Left ventricle myocardium inferior (tissue), 1 donor: ENCODE measurements at regions not wholly inside any gene's neighbourhood (a gene's known extent, or its start where the extent isn't known, plus 50 kb on each side); places are given as distances from the start of the nearest gene placed in this dataset.

Source experiments
- DNase-seq: peaks from one replicate; pipeline ENCODE4 v3.0.0-alpha.2; 2020
- H3K27ac ChIP-seq: fragments of 200-600 bp; replicated peaks from 2 replicates; pipeline ENCODE4 v1.8.0; 2021
- H3K27me3 ChIP-seq: fragments of 200-600 bp; 2 replicates; pipeline ENCODE4 v1.8.0; 2021; ENCODE audit warnings: low read depth
- H3K36me3 ChIP-seq: fragments of 200-600 bp; 2 replicates; pipeline ENCODE4 v1.8.0; 2021
- H3K4me1 ChIP-seq: fragments of 200-600 bp; 2 replicates; pipeline ENCODE4 v1.8.0; 2021
- H3K4me3 ChIP-seq: fragments of 200-600 bp; 2 replicates; pipeline ENCODE4 v1.8.0; 2021; ENCODE audit warnings: mild to moderate bottlenecking, moderate library complexity
- H3K9me3 ChIP-seq: fragments of 200-600 bp; replicated peaks from 2 replicates; pipeline ENCODE4 v1.8.0; 2021
- intact Hi-C: fragments of 100-400 bp; cut with micrococcal nuclease; formaldehyde crosslinking; loops from one replicate; pipeline ENCODE4 v1.11.0; 2022
- TF ChIP-seq, protein P1 (sequence below): fragments of 200-600 bp; IDR thresholded peaks from 2 replicates; pipeline ENCODE4 v1.8.0; 2021; ENCODE audit warnings: antibody characterized with exemption, mild to moderate bottlenecking, borderline replicate concordance
- donor health status: DM: no; HTN: yes; CAD: no; lungs with severe emphysema.

DNA sequence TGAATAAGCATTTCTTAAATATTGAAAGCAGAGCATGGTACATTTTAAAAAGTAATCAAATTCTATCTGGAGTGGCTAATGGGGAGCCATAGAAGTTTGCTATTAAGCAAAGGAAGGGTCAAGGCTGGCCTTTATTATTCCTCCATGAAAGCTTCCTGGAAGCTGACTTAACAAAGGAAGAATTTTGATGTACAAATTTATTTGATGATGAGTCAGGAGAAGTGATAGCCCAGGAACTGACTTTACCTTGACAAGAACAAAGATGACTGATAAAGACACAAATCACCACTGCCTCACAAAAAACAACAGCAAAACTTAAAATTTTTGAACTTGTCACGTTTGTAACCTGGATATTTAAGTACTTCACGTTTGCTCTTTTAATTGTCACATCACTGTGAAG lies 872.1 kb downstream of the PCDH7 start:
- Histone ChIP-seq H3K27ac (no peak overlapping the region), H3K36me3 (no peaks in the 10 kb centered on the region), H3K4me1 (no peaks in the 10 kb centered on the region), H3K4me3 (no peak overlapping the region), H3K27me3 (no peaks in the 10 kb centered on the region), H3K9me3 (no peaks in the 10 kb centered on the region)
- TF ChIP-seq, protein P1, sequence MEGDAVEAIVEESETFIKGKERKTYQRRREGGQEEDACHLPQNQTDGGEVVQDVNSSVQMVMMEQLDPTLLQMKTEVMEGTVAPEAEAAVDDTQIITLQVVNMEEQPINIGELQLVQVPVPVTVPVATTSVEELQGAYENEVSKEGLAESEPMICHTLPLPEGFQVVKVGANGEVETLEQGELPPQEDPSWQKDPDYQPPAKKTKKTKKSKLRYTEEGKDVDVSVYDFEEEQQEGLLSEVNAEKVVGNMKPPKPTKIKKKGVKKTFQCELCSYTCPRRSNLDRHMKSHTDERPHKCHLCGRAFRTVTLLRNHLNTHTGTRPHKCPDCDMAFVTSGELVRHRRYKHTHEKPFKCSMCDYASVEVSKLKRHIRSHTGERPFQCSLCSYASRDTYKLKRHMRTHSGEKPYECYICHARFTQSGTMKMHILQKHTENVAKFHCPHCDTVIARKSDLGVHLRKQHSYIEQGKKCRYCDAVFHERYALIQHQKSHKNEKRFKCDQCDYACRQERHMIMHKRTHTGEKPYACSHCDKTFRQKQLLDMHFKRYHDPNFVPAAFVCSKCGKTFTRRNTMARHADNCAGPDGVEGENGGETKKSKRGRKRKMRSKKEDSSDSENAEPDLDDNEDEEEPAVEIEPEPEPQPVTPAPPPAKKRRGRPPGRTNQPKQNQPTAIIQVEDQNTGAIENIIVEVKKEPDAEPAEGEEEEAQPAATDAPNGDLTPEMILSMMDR = no peak
- DNase-seq = no peak
- intact Hi-C loops = no loop called here

DNA sequence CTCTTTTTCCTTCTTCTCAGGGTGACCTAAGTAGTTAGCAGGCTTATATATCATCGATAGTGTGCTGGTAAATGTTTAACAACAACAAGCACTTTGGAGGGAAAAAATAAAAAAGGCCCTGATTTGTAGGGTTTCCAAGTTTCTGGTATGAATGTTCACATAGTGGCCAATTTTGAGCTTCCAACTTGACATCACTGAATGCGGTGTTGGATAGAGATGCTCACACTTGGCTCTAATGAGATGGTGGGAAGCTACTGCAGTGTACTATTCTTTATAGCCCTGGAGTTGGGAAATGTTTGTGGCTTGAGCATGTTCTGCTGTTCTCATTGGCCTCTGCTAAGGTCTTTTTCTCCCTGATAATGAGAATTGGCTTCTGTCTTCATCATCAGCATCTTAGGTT lies 875.3 kb downstream of the PCDH7 start:
- Histone ChIP-seq H3K27me3 (no peaks in the 10 kb centered on the region), H3K9me3 (no peaks in the 10 kb centered on the region), H3K4me1 (no peaks in the 10 kb centered on the region), H3K27ac (no peak overlapping the region), H3K4me3 (no peak overlapping the region), H3K36me3 (no peaks in the 10 kb centered on the region)
- DNase-seq = no peak
- TF ChIP-seq, protein P1 = no peak
- intact Hi-C loops = no loop called here

DNA sequence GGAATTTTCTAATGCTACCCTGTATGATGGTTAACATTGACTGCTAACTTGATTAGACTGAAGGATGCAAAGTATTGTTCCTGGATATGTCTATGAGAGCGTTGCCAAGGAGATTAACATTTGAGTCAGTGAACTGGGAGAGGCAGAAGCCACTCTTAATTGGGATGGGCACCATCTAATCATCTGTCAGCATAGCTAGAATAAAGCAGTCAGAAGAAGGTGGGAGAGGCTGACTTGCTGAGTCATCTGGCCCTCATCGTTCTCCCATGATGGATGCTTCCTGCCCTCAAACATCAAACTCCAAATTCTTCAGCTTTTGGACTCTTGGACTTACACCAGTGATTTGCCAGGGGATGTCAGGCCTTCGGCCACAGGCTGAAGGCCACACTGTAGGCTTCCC lies 878.5 kb downstream of the PCDH7 start:
- DNase-seq = no peak
- no peak overlapping the region for H3K27ac ChIP-seq
- H3K36me3 ChIP-seq = no peaks in the 10 kb centered on the region
- H3K27me3 ChIP-seq = no peaks in the 10 kb centered on the region
- no peaks in the 10 kb centered on the region for H3K4me1 ChIP-seq
- TF ChIP-seq, protein P1 = no peak
- no peaks in the 10 kb centered on the region for H3K9me3 ChIP-seq
- H3K4me3 ChIP-seq = no peak overlapping the region
- intact Hi-C loops = no loop called here

DNA sequence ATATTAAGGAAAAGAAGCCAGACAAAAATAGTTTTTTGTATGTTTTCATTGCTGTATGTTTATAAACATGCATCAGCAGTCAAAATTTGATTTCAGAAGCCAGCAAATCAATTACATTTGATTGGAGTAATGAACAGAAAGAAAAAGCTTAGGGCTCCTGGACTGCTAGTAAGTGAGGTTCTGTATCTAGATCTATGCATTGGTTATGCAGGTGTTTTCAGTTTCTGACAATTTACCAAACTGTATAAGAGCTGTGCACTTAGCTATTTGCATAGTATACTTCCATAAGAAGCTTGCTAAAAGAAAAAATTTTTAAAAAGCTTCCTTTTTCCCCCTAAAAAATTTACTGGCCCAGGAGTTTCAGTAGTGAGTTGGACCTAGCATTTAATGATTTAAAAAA lies 881.6 kb downstream of the PCDH7 start:
- TF ChIP-seq, protein P1 = no peak
- Histone ChIP-seq H3K27ac (no peak overlapping the region), H3K4me1 (no peaks in the 10 kb centered on the region), H3K9me3 (no peaks in the 10 kb centered on the region), H3K27me3 (no peaks in the 10 kb centered on the region), H3K4me3 (no peak overlapping the region), H3K36me3 (no peaks in the 10 kb centered on the region)
- DNase-seq = no peak
- intact Hi-C loops = no loop called here

DNA sequence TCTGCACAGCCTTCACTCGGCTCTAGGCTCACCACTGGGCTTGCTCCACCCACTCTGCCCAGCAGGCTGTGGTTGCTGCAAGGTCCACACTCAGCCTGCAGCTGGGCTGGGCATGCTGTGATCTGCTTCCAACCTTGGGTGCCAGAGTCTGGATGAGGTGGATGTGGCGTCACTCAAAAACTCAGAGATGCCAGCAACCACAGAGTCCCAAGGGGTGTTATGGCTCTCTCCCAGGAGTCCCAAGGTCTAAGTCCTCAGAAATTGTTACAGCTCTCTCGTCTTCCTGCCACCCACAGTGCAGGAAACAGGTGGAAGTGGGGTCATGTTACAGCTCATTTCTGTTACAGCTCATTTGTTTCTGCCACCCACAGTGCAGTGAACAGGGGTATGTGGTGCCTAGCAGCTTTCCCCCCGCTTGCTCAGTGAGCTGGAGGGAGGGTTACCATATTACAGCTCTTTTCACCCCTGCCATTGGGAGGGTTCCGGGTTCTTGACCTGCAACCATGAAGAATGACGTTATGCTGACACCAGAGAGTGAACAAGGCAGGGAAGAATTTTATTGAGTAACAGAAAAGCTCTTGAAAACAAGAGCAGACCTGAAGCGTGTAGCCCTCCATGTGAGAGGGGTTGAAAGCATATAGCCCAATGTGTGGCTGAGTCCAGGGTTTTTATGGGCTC lies 893.9 kb downstream of the PCDH7 start:
- intact Hi-C loops = no loop called here
- Histone ChIP-seq H3K36me3 (no peaks in the 10 kb centered on the region), H3K9me3 (no peaks in the 10 kb centered on the region), H3K27me3 (no peaks in the 10 kb centered on the region), H3K4me3 (no peak overlapping the region), H3K27ac (no peak overlapping the region), H3K4me1 (no peaks in the 10 kb centered on the region)
- TF ChIP-seq, protein P1 = no peak
- DNase-seq = no peak
